H1 (cell line): ENCODE measurements at regions not wholly inside any gene's neighbourhood (a gene's known extent, or its start where the extent isn't known, plus 50 kb on each side); places are given as distances from the start of the nearest gene placed in this dataset.

ENCODE experiments used
- CTCF ChIA-PET: fragments of 300-600 bp; sonication (Branson Sonifier 250); formaldehyde crosslinking; loops from one replicate; lab custom pipeline; 2021; ENCODE audit not compliant: partially characterized antibody; lab: Charles Lee
- POLR2A ChIA-PET: fragments of 300-600 bp; sonication (Branson Sonifier 250); formaldehyde crosslinking; loops from one replicate; lab custom pipeline; 2021; ENCODE audit warnings: inconsistent platforms; ENCODE audit not compliant: partially characterized antibody; lab: Charles Lee
- DNase-seq, 2 experiments: peaks; one replicate each; pipeline versions ENCODE4 v3.0.0 to v3.0.0-alpha.2; 2010 to 2022; ENCODE audit warnings: low spot score in 2 of 2, low read depth in 1 of 2, mixed read lengths in 1 of 2
- FAIRE-seq: peaks from 2 replicates; lab custom pipeline; 2011; peaks lifted over from hg19 to GRCh38; lab: Jason Lieb, UNC
- H2AFZ ChIP-seq: 2 replicates; pipeline ENCODE4 v1.8.1; 2012; ENCODE audit warnings: low read length, inconsistent platforms
- H2AK5ac ChIP-seq: 2 replicates; pipeline ENCODE4 v1.6.1; 2013; ENCODE audit warnings: low read depth, low read length
- H2BK120ac ChIP-seq: replicated peaks from 2 replicates; pipeline ENCODE3; 2013; ENCODE audit warnings: low read depth, low read length, inconsistent platforms
- H2BK12ac ChIP-seq: 2 replicates; pipeline ENCODE4 v1.6.1; 2013; ENCODE audit warnings: low read depth, low read length
- H2BK15ac ChIP-seq: 2 replicates; pipeline ENCODE4 v1.6.1; 2013; ENCODE audit warnings: low read length
- H2BK20ac ChIP-seq: 2 replicates; pipeline ENCODE4 v1.6.1; 2013; ENCODE audit warnings: low read length
- H2BK5ac ChIP-seq: 2 replicates; pipeline ENCODE4 v1.6.1; 2013; ENCODE audit warnings: low read depth, low read length
- H3K14ac ChIP-seq: 2 replicates; pipeline ENCODE4 v1.6.1; 2013; ENCODE audit warnings: inconsistent platforms; ENCODE audit not compliant: insufficient read length
- H3K18ac ChIP-seq: 2 replicates; pipeline ENCODE4 v1.6.1; 2013; ENCODE audit warnings: low read length; ENCODE audit errors: extremely low read depth
- H3K23ac ChIP-seq: 2 replicates; pipeline ENCODE4 v1.6.1; 2013; ENCODE audit warnings: inconsistent platforms; ENCODE audit not compliant: insufficient read length
- H3K23me2 ChIP-seq: 2 replicates; pipeline ENCODE4 v1.6.1; 2013; ENCODE audit warnings: low read depth, low read length
- H3K27ac ChIP-seq: 2 replicates; pipeline ENCODE4 v1.6.1; 2011; ENCODE audit warnings: low read depth, low read length, inconsistent platforms
- H3K27me3 ChIP-seq, 4 experiments: replicated peaks in 1 of 4; 1 replicate in 1 of 4; 2 replicates in 3 of 4; pipeline versions ENCODE4 v1.6.1 to v1.8.1; 2011 to 2013; ENCODE audit warnings: low read length in 3 of 4, mild to moderate bottlenecking in 3 of 4, inconsistent platforms in 2 of 4, mixed read lengths in 2 of 4, moderate library complexity in 1 of 4; ENCODE audit not compliant: control insufficient read depth in 3 of 4, insufficient read depth in 3 of 4; ENCODE audit errors: extremely low read depth in 1 of 4
- H3K36me3 ChIP-seq, 4 experiments: 2 replicates each; pipeline versions ENCODE4 v1.6.1 to v1.8.1; 2011 to 2013; ENCODE audit warnings: mild to moderate bottlenecking in 4 of 4, low read length in 3 of 4, moderate library complexity in 2 of 4, control low read depth in 1 of 4, inconsistent platforms in 1 of 4; ENCODE audit not compliant: insufficient read depth in 4 of 4, control insufficient read depth in 2 of 4
- H3K4ac ChIP-seq: replicated peaks from 2 replicates; pipeline ENCODE3; 2013; ENCODE audit warnings: low read length, low read depth, mixed read lengths, inconsistent platforms; ENCODE audit not compliant: insufficient read length
- H3K4me1 ChIP-seq, 4 experiments: replicated peaks in 1 of 4; 1 replicate in 1 of 4; 2 replicates in 3 of 4; pipeline versions ENCODE4 v1.6.1 to v1.8.1; 2011 to 2013; ENCODE audit warnings: low read length in 3 of 4, inconsistent platforms in 2 of 4, mixed read lengths in 1 of 4; ENCODE audit not compliant: insufficient read depth in 4 of 4, control insufficient read depth in 3 of 4
- H3K4me2 ChIP-seq, 2 experiments: 2 replicates each; pipeline versions ENCODE4 v1.6.1 to v1.8.1; 2011 to 2013; ENCODE audit warnings: low read depth in 2 of 2, low read length in 2 of 2, control low read depth in 1 of 2, inconsistent platforms in 1 of 2, mild to moderate bottlenecking in 1 of 2; ENCODE audit not compliant: insufficient read depth in 1 of 2
- H3K4me3 ChIP-seq, 4 experiments: fragments of 200-600, 300-600 bp in 1 of 4; sonication (generic), shearing (Covaris generic), sonication (Bioruptor Twin) in 1 of 4; 2 replicates each; pipeline versions ENCODE4 v1.5.1 to v1.8.1; 2011 to 2016; ENCODE audit warnings: low read length in 4 of 4, low read depth in 3 of 4, control low read depth in 2 of 4, inconsistent platforms in 2 of 4, mild to moderate bottlenecking in 2 of 4, mixed read lengths in 1 of 4, moderate library complexity in 1 of 4; ENCODE audit not compliant: insufficient read depth in 2 of 4; ENCODE audit errors: extremely low read depth in 1 of 4
- H3K56ac ChIP-seq: replicated peaks from 2 replicates; pipeline ENCODE3; 2013; ENCODE audit warnings: low read depth, mild to moderate bottlenecking, mixed read lengths, low read length, inconsistent platforms; ENCODE audit not compliant: insufficient read length
- H3K79me1 ChIP-seq: 2 replicates; pipeline ENCODE4 v1.6.1; 2013; ENCODE audit warnings: low read depth, low read length, control low read depth
- H3K79me2 ChIP-seq, 2 experiments: 2 replicates each; pipeline versions ENCODE4 v1.6.1 to v1.8.1; 2012 to 2013; ENCODE audit warnings: low read length in 2 of 2, mild to moderate bottlenecking in 2 of 2, inconsistent platforms in 1 of 2; ENCODE audit not compliant: insufficient read depth in 2 of 2, control insufficient read depth in 1 of 2
- H3K9ac ChIP-seq, 4 experiments: replicated peaks in 1 of 4; 1 replicate in 1 of 4; 2 replicates in 3 of 4; pipeline versions ENCODE4 v1.6.1 to v1.8.1; 2011 to 2013; ENCODE audit warnings: low read depth in 3 of 4, low read length in 3 of 4, control low read depth in 2 of 4, mild to moderate bottlenecking in 2 of 4, moderate library complexity in 2 of 4, inconsistent platforms in 1 of 4; ENCODE audit errors: extremely low read depth in 1 of 4
- H3K9me3 ChIP-seq, 2 experiments: 2 replicates each; pipeline versions ENCODE4 v1.6.1 to v1.8.1; 2012 to 2013; ENCODE audit warnings: mild to moderate bottlenecking in 2 of 2, moderate library complexity in 2 of 2, control low read depth in 1 of 2, inconsistent platforms in 1 of 2, low read depth in 1 of 2, low read length in 1 of 2, mixed read lengths in 1 of 2; ENCODE audit not compliant: insufficient read depth in 2 of 2
- H4K20me1 ChIP-seq, 2 experiments: replicated peaks in 1 of 2; 2 replicates each; pipeline versions ENCODE3 to v1.8.1; 2011 to 2013; ENCODE audit warnings: inconsistent platforms in 2 of 2, low read length in 2 of 2, mild to moderate bottlenecking in 1 of 2; ENCODE audit not compliant: insufficient read depth in 2 of 2, control insufficient read depth in 1 of 2
- H4K5ac ChIP-seq: 2 replicates; pipeline ENCODE4 v1.6.1; 2013; ENCODE audit warnings: low read length, low read depth, mixed read lengths, inconsistent platforms; ENCODE audit not compliant: insufficient read length
- H4K8ac ChIP-seq: 2 replicates; pipeline ENCODE4 v1.8.0; 2013; ENCODE audit warnings: mild to moderate bottlenecking, moderate library complexity, low read length, inconsistent platforms; ENCODE audit not compliant: insufficient read depth; ENCODE audit errors: extremely low read depth
- H4K91ac ChIP-seq: replicated peaks from 2 replicates; pipeline ENCODE3; 2013; ENCODE audit warnings: low read length, mixed read lengths, inconsistent platforms; ENCODE audit not compliant: insufficient read length
- FOSL1 ChIP-seq: IDR thresholded peaks from 2 replicates; pipeline ENCODE4 v1.6.1; 2011; ENCODE audit warnings: mild to moderate bottlenecking, low read depth, low read length, moderate library complexity; ENCODE audit not compliant: insufficient read depth
- WGBS, 2 experiments: shearing (Covaris generic) in 1 of 2; methylation state at CpG; one replicate each; pipeline versions ENCODE4 v1.1.6 to v1.1.7; 2013 to 2015; ENCODE audit warnings: low lambda C conversion rate in 2 of 2, mixed read lengths in 2 of 2, inconsistent platforms in 1 of 2, low coverage in 1 of 2, missing lambda C conversion rate in 1 of 2; ENCODE audit not compliant: insufficient replicate concordance in 2 of 2, insufficient coverage in 1 of 2, insufficient read length in 1 of 2; ENCODE audit errors: extremely low coverage in 1 of 2, missing lambda C conversion rate in 1 of 2; 5-methylcytosine and 5-hydroxymethylcytosine counted together

- H4K91ac ChIP-seq: no peak overlapping the region
- no peak overlapping the region for H3K4ac ChIP-seq
- no peaks in the 10 kb centered on the region for H3K27me3 ChIP-seq
- no peak overlapping the region for H3K56ac ChIP-seq
- H3K4me1 ChIP-seq: no peaks in the 10 kb centered on the region; a peak in 1 of 7 replicates
- no peak overlapping the region for H3K18ac ChIP-seq
- H2AFZ ChIP-seq: no peak overlapping the region; the same call in 1 of the 2 replicates
- ChIA-PET CTCF (interaction anchor here (0.7 kb wide), 1 partner anchor 55 kb away, joined by 3 read pairs; no protein-coding TSS in a partner anchor), POLR2A (no interaction called here)
- no peak overlapping the region for H2BK15ac ChIP-seq
- no peaks in the 10 kb centered on the region for H4K20me1 ChIP-seq
- H2BK120ac ChIP-seq: no peak overlapping the region
- H3K27ac ChIP-seq: no peak overlapping the region
- no peak overlapping the region for H3K14ac ChIP-seq
- H3K79me1 ChIP-seq: no peaks in the 10 kb centered on the region
- no peaks in the 10 kb centered on the region for H3K23me2 ChIP-seq
- DNase-seq (no peak), FAIRE-seq (no peak)
- no peaks in the 10 kb centered on the region; a peak in 1 of 8 replicates for H3K36me3 ChIP-seq
- H3K4me3 ChIP-seq: no peak overlapping the region
- H3K9ac ChIP-seq: no peak overlapping the region
- no peak overlapping the region for H2BK5ac ChIP-seq
- no peak for TF ChIP-seq FOSL1
- H3K23ac ChIP-seq: no peak overlapping the region
- no peak overlapping the region for H2BK20ac ChIP-seq
- 85% methylated on average over 2 of the region's 2 CpGs; no CpG with 5 or more reads in 1 of the 2 experiments for WGBS, 2 experiments
- H2BK12ac ChIP-seq: no peak overlapping the region
- H4K5ac ChIP-seq: no peak overlapping the region
- no peak overlapping the region for H2AK5ac ChIP-seq
- no peak overlapping the region for H3K4me2 ChIP-seq
- H3K9me3 ChIP-seq: no peaks in the 10 kb centered on the region
- no peak overlapping the region for H4K8ac ChIP-seq
- H3K79me2 ChIP-seq: no peaks in the 10 kb centered on the region
These were observed 159.4 kb upstream of the FER start for GRCh38 chr5:108588323-108588722.
